ENCODE measurements at regions not wholly inside any gene's neighbourhood (a gene's known extent, or its start where the extent isn't known, plus 50 kb on each side); places are given as distances from the start of the nearest gene placed in this dataset.

- peak; percentile 42; the same call in 1 of the 2 replicates for TF ChIP-seq AHDC1 (CRISPR knock-in tag; IDR thresholded peaks at IDR 0.05; ENCODE audit: borderline replicate concordance)
- no peak for TF ChIP-seq SMARCE1 (IDR thresholded peaks at IDR 0.05; ENCODE audit: borderline replicate concordance)
- 0 out of 2 replicates have a peak, but pooled peaks have one; percentile 24 for TF ChIP-seq ZNF230 (CRISPR knock-in tag; IDR thresholded peaks at IDR 0.05)
- TF ChIP-seq KLF6 (CRISPR knock-in tag; IDR thresholded peaks at IDR 0.05), result no peak
- TF ChIP-seq MIER2 (CRISPR knock-in tag; IDR thresholded peaks at IDR 0.05), result no peak; the same call in 1 of the 2 replicates
- TF ChIP-seq TCF7 (IDR thresholded peaks at IDR 0.05; ENCODE audit: low read depth), result no peak
- no peak for TF ChIP-seq ARID3A (IDR thresholded peaks at IDR 0.05; ENCODE audit: low read depth, low read length)
- TF ChIP-seq ATAD3A (CRISPR knock-in tag; IDR thresholded peaks at IDR 0.05), result no peak
- no peak for TF ChIP-seq ZMAT5 (CRISPR knock-in tag; IDR thresholded peaks at IDR 0.05; ENCODE audit: borderline replicate concordance, low read depth)
- TF ChIP-seq ZNF446 (CRISPR knock-in tag; IDR thresholded peaks at IDR 0.05), result no peak
- peak; percentile 96 for TF ChIP-seq ZFX (CRISPR knock-in tag; IDR thresholded peaks at IDR 0.05; ENCODE audit: low read depth)
- peak; percentile 80 for TF ChIP-seq MXD1 (CRISPR knock-in tag; IDR thresholded peaks at IDR 0.05)
- TF ChIP-seq ZNF776 (CRISPR knock-in tag; IDR thresholded peaks at IDR 0.05), result 0 out of 2 replicates have a peak, but pooled peaks have one; percentile 62
- TF ChIP-seq ZNF275 (CRISPR knock-in tag; IDR thresholded peaks at IDR 0.05; ENCODE audit: borderline replicate concordance), result no peak
- TF ChIP-seq NR2C2 (CRISPR knock-in tag; IDR thresholded peaks at IDR 0.05; ENCODE audit: borderline replicate concordance), result peak; percentile 77
- TF ChIP-seq THAP8 (CRISPR knock-in tag; IDR thresholded peaks at IDR 0.05; ENCODE audit: borderline replicate concordance), result no peak
- TF ChIP-seq DBP (CRISPR knock-in tag; IDR thresholded peaks at IDR 0.05; ENCODE audit: not compliant biosample characterization), result no peak
Measured at GRCh38 chr2:64784168-64785061, 130.7 kb upstream of the SERTAD2 start (continued).

All from HepG2 (cell line).